Thymus (tissue), 11 donors: ENCODE measurements at regions not wholly inside any gene's neighbourhood (a gene's known extent, or its start where the extent isn't known, plus 50 kb on each side); places are given as distances from the start of the nearest gene placed in this dataset.

Source experiments
- DNase-seq, 9 donors: peaks; one replicate each; pipeline ENCODE4 v3.0.0-alpha.2; 2013; ENCODE audit warnings: low spot score in 9 of 9, low read depth in 6 of 9, missing footprints in 1 of 9
- H3K27ac ChIP-seq, 2 donors: one replicate each; pipeline ENCODE4 v1.5.1; 2013; ENCODE audit warnings: control low read depth in 1 of 2, low read depth in 1 of 2, low read length in 1 of 2, mild to moderate bottlenecking in 1 of 2, moderate library complexity in 1 of 2
- H3K27me3 ChIP-seq, 2 donors: one replicate each; pipeline ENCODE4 v1.5.1; 2013; ENCODE audit warnings: low read length in 1 of 2; ENCODE audit not compliant: control insufficient read depth in 2 of 2, insufficient read depth in 1 of 2
- H3K36me3 ChIP-seq, 2 donors: one replicate each; pipeline ENCODE4 v1.5.1; 2013; ENCODE audit warnings: low read length in 1 of 2, mild to moderate bottlenecking in 1 of 2, moderate library complexity in 1 of 2; ENCODE audit not compliant: control insufficient read depth in 2 of 2, insufficient read depth in 2 of 2
- H3K4me1 ChIP-seq, 2 donors: one replicate each; pipeline ENCODE4 v1.5.1; 2013; ENCODE audit warnings: low read length in 2 of 2; ENCODE audit not compliant: control insufficient read depth in 2 of 2, insufficient read depth in 2 of 2
- H3K4me3 ChIP-seq, 2 donors: one replicate each; pipeline ENCODE4 v1.5.1; 2013; ENCODE audit warnings: low read length in 2 of 2, control low read depth in 1 of 2, mild to moderate bottlenecking in 1 of 2
- H3K9me3 ChIP-seq, 2 donors: one replicate each; pipeline ENCODE4 v1.5.1; 2013; ENCODE audit warnings: low read length in 1 of 2, mild to moderate bottlenecking in 1 of 2; ENCODE audit not compliant: control insufficient read depth in 2 of 2, insufficient read depth in 1 of 2
- WGBS: extraction: QIAGEN DNeasy Blood & Tissue Kit; methylation state at CpG from one replicate; pipeline ENCODE4 v1.1.7; 2013; 5-methylcytosine and 5-hydroxymethylcytosine counted together
- donor health status: healthy.

GRCh38 chr16:76819226-76819916, 371.6 kb upstream of the MON1B start:
- no peaks in the 10 kb centered on the region for H3K36me3 ChIP-seq
- WGBS: 92% methylated on average over 8 of the region's 8 CpGs
- no peak overlapping the region for H3K4me3 ChIP-seq
- H3K27me3 ChIP-seq: no peaks in the 10 kb centered on the region
- H3K9me3 ChIP-seq: no peaks in the 10 kb centered on the region
- H3K27ac ChIP-seq: no peak overlapping the region
- DNase-seq: no peak
- H3K4me1 ChIP-seq: no peaks in the 10 kb centered on the region

- no peaks in the 10 kb centered on the region for H3K36me3 ChIP-seq
- no peaks in the 10 kb centered on the region for H3K4me1 ChIP-seq
- H3K9me3 ChIP-seq: no peaks in the 10 kb centered on the region
- 99% methylated on average over 1 of the region's 1 CpG for WGBS
- no peak overlapping the region for H3K27ac ChIP-seq
- H3K4me3 ChIP-seq: no peak overlapping the region
- DNase-seq: no peak
- H3K27me3 ChIP-seq: no peaks in the 10 kb centered on the region
Observed at GRCh38 chr16:76824221-76824620, 366.8 kb upstream of the MON1B start.

- H3K9me3 ChIP-seq: no peaks in the 10 kb centered on the region
- WGBS: 93% methylated on average over 2 of the region's 2 CpGs
- no peaks in the 10 kb centered on the region for H3K27me3 ChIP-seq
- no peaks in the 10 kb centered on the region for H3K4me1 ChIP-seq
- no peak for DNase-seq
- H3K4me3 ChIP-seq: no peak overlapping the region
- no peaks in the 10 kb centered on the region for H3K36me3 ChIP-seq
- H3K27ac ChIP-seq: no peak overlapping the region
Observed at GRCh38 chr16:76824791-76825190, 366.2 kb upstream of the MON1B start.

GRCh38 chr16:76835339-76835738, 355.7 kb upstream of the MON1B start:
- no peak for DNase-seq
- 82% methylated on average over 4 of the region's 4 CpGs for WGBS
- H3K27ac ChIP-seq: no peak overlapping the region
- H3K27me3 ChIP-seq: no peaks in the 10 kb centered on the region
- no peak overlapping the region for H3K4me3 ChIP-seq
- H3K36me3 ChIP-seq: no peaks in the 10 kb centered on the region
- H3K4me1 ChIP-seq: no peaks in the 10 kb centered on the region
- H3K9me3 ChIP-seq: peaks cover 0 to 2% of the 10 kb centered on the region in 2 donors

- DNase-seq: no peak
- H3K4me3 ChIP-seq: no peak overlapping the region
- no peaks in the 10 kb centered on the region for H3K36me3 ChIP-seq
- H3K27me3 ChIP-seq: no peaks in the 10 kb centered on the region
- WGBS: 94% methylated on average over 5 of the region's 5 CpGs
- peaks cover 0 to 2% of the 10 kb centered on the region in 2 donors for H3K9me3 ChIP-seq
- no peak overlapping the region for H3K27ac ChIP-seq
- H3K4me1 ChIP-seq: no peaks in the 10 kb centered on the region
Observed at GRCh38 chr16:76835779-76836300, 355.1 kb upstream of the MON1B start.

- H3K4me1 ChIP-seq: no peaks in the 10 kb centered on the region
- peaks cover 0 to under 1% of the 10 kb centered on the region in 2 donors for H3K9me3 ChIP-seq
- no peaks in the 10 kb centered on the region for H3K27me3 ChIP-seq
- no peak overlapping the region for H3K27ac ChIP-seq
- H3K4me3 ChIP-seq: no peak overlapping the region
- H3K36me3 ChIP-seq: no peaks in the 10 kb centered on the region
- 90% methylated on average over 5 of the region's 5 CpGs for WGBS
- DNase-seq: no peak
Observed at GRCh38 chr16:76837872-76838271, 353.1 kb upstream of the MON1B start.

- Histone ChIP-seq H3K4me1 (no peaks in the 10 kb centered on the region), H3K27me3 (no peaks in the 10 kb centered on the region), H3K36me3 (no peaks in the 10 kb centered on the region), H3K9me3 (no peaks in the 10 kb centered on the region), H3K27ac (no peak overlapping the region), H3K4me3 (no peak overlapping the region)
- DNase-seq: no peak
- 94% methylated on average over 5 of the region's 5 CpGs for WGBS
Observed at GRCh38 chr16:76854234-76854633, 336.8 kb upstream of the MON1B start.

- H3K27me3 ChIP-seq: no peaks in the 10 kb centered on the region
- H3K4me1 ChIP-seq: no peaks in the 10 kb centered on the region
- H3K36me3 ChIP-seq: no peaks in the 10 kb centered on the region
- H3K27ac ChIP-seq: no peak overlapping the region
- WGBS: 82% methylated on average over 1 of the region's 1 CpG
- no peak for DNase-seq
- no peaks in the 10 kb centered on the region for H3K9me3 ChIP-seq
- no peak overlapping the region for H3K4me3 ChIP-seq
Observed at GRCh38 chr16:76856112-76856511, 334.9 kb upstream of the MON1B start.

- WGBS: 36% methylated on average over 1 of the region's 1 CpG
- Histone ChIP-seq H3K27ac (no peak overlapping the region), H3K36me3 (no peaks in the 10 kb centered on the region), H3K27me3 (no peaks in the 10 kb centered on the region), H3K4me3 (no peak overlapping the region), H3K9me3 (no peaks in the 10 kb centered on the region), H3K4me1 (no peaks in the 10 kb centered on the region)
- no peak for DNase-seq
Observed at GRCh38 chr16:76857402-76857801, 333.6 kb upstream of the MON1B start.
